ENCODE measurements at regions not wholly inside any gene's neighbourhood (a gene's known extent, or its start where the extent isn't known, plus 50 kb on each side); places are given as distances from the start of the nearest gene placed in this dataset.
"Not testable (repeated sequence)": the region's sequence is repeated elsewhere in the genome, so short reads cannot be mapped to it uniquely, and the experiment has no call there.

- no TSS peak for BruUV-seq (replicated peaks)
- Mint-ChIP-seq H3K4me1 (ENCODE audit: low read depth, unreplicated experiment) (no peaks in the 10 kb centered on the region), H3K27me3 (ENCODE audit: unreplicated experiment) (no peaks in the 10 kb centered on the region), H3K9me3 (ENCODE audit: low read depth, unreplicated experiment) (peaks cover 10% of the 10 kb centered on the region), H3K36me3 (ENCODE audit: insufficient read depth, unreplicated experiment) (no peaks in the 10 kb centered on the region), H3K4me3 (ENCODE audit: low read depth, unreplicated experiment) (no peak overlapping the region), H3K27ac (ENCODE audit: unreplicated experiment) (no peak overlapping the region)
- no peak for DNase-seq
- no peak for TF ChIP-seq CTCF (IDR thresholded peaks at IDR 0.05; ENCODE audit: unreplicated experiment)
- intact Hi-C loops (cut with micrococcal nuclease; ENCODE audit: unreplicated experiment) = no loop called here
- CTCF ChIA-PET = no interaction called here
Observed at GRCh38 chr14:25464772-25465171, 414.8 kb upstream of the STXBP6 start.

GRCh38 chr14:25464078-25464477 is 414.1 kb upstream of the STXBP6 start:
- H3K27ac Mint-ChIP-seq (ENCODE audit: unreplicated experiment) = no peak overlapping the region
- peaks cover 7% of the 10 kb centered on the region for H3K9me3 Mint-ChIP-seq (ENCODE audit: low read depth, unreplicated experiment)
- intact Hi-C loops (cut with micrococcal nuclease; ENCODE audit: unreplicated experiment) = no loop called here
- H3K36me3 Mint-ChIP-seq (ENCODE audit: insufficient read depth, unreplicated experiment) = no peaks in the 10 kb centered on the region
- no peak overlapping the region for H3K4me3 Mint-ChIP-seq (ENCODE audit: low read depth, unreplicated experiment)
- H3K27me3 Mint-ChIP-seq (ENCODE audit: unreplicated experiment) = no peaks in the 10 kb centered on the region
- no peak for TF ChIP-seq CTCF (IDR thresholded peaks at IDR 0.05; ENCODE audit: unreplicated experiment)
- no peaks in the 10 kb centered on the region for H3K4me1 Mint-ChIP-seq (ENCODE audit: low read depth, unreplicated experiment)
- no TSS peak for BruUV-seq (replicated peaks)
- CTCF ChIA-PET = no interaction called here
- DNase-seq = no peak

GRCh38 chr14:25463480-25463879 is 413.5 kb upstream of the STXBP6 start:
- no peak overlapping the region for H3K4me3 Mint-ChIP-seq (ENCODE audit: low read depth, unreplicated experiment)
- H3K9me3 Mint-ChIP-seq (ENCODE audit: low read depth, unreplicated experiment) = peaks cover 7% of the 10 kb centered on the region
- no TSS peak for BruUV-seq (replicated peaks)
- CTCF ChIA-PET = no interaction called here
- H3K27me3 Mint-ChIP-seq (ENCODE audit: unreplicated experiment) = no peaks in the 10 kb centered on the region
- H3K27ac Mint-ChIP-seq (ENCODE audit: unreplicated experiment) = no peak overlapping the region
- no peak for DNase-seq
- intact Hi-C loops (cut with micrococcal nuclease; ENCODE audit: unreplicated experiment) = no loop called here
- no peak for TF ChIP-seq CTCF (IDR thresholded peaks at IDR 0.05; ENCODE audit: unreplicated experiment)
- H3K4me1 Mint-ChIP-seq (ENCODE audit: low read depth, unreplicated experiment) = no peaks in the 10 kb centered on the region
- no peaks in the 10 kb centered on the region for H3K36me3 Mint-ChIP-seq (ENCODE audit: insufficient read depth, unreplicated experiment)

- no peak for DNase-seq
- H3K4me1 Mint-ChIP-seq (ENCODE audit: low read depth, unreplicated experiment) = no peaks in the 10 kb centered on the region
- peaks cover 9% of the 10 kb centered on the region for H3K9me3 Mint-ChIP-seq (ENCODE audit: low read depth, unreplicated experiment)
- no TSS peak for BruUV-seq (replicated peaks)
- CTCF ChIA-PET = no interaction called here
- no peak for TF ChIP-seq CTCF (IDR thresholded peaks at IDR 0.05; ENCODE audit: unreplicated experiment)
- no peak overlapping the region for H3K4me3 Mint-ChIP-seq (ENCODE audit: low read depth, unreplicated experiment)
- H3K27me3 Mint-ChIP-seq (ENCODE audit: unreplicated experiment) = no peaks in the 10 kb centered on the region
- intact Hi-C loops (cut with micrococcal nuclease; ENCODE audit: unreplicated experiment) = no loop called here
- no peaks in the 10 kb centered on the region for H3K36me3 Mint-ChIP-seq (ENCODE audit: insufficient read depth, unreplicated experiment)
- H3K27ac Mint-ChIP-seq (ENCODE audit: unreplicated experiment) = no peak overlapping the region
Observed at GRCh38 chr14:25461780-25462179, 411.8 kb upstream of the STXBP6 start.

- CTCF ChIA-PET = no interaction called here
- intact Hi-C loops (cut with micrococcal nuclease; ENCODE audit: unreplicated experiment) = no loop called here
- Mint-ChIP-seq H3K9me3 (ENCODE audit: low read depth, unreplicated experiment) (peaks cover 6% of the 10 kb centered on the region), H3K27ac (ENCODE audit: unreplicated experiment) (no peak overlapping the region), H3K36me3 (ENCODE audit: insufficient read depth, unreplicated experiment) (no peaks in the 10 kb centered on the region), H3K4me1 (ENCODE audit: low read depth, unreplicated experiment) (no peaks in the 10 kb centered on the region), H3K27me3 (ENCODE audit: unreplicated experiment) (no peaks in the 10 kb centered on the region), H3K4me3 (ENCODE audit: low read depth, unreplicated experiment) (no peak overlapping the region)
- TF ChIP-seq CTCF (IDR thresholded peaks at IDR 0.05; ENCODE audit: unreplicated experiment) = no peak
- no TSS peak for BruUV-seq (replicated peaks)
- DNase-seq = no peak
Observed at GRCh38 chr14:25444381-25444780, 394.4 kb upstream of the STXBP6 start.

- H3K36me3 Mint-ChIP-seq (ENCODE audit: insufficient read depth, unreplicated experiment); CTCF ChIA-PET; H3K4me3 Mint-ChIP-seq (ENCODE audit: low read depth, unreplicated experiment); BruUV-seq (replicated peaks); H3K27me3 Mint-ChIP-seq (ENCODE audit: unreplicated experiment); intact Hi-C loops (cut with micrococcal nuclease; ENCODE audit: unreplicated experiment); DNase-seq; H3K4me1 Mint-ChIP-seq (ENCODE audit: low read depth, unreplicated experiment); H3K27ac Mint-ChIP-seq (ENCODE audit: unreplicated experiment): not testable (repeated sequence)
- peaks cover 12% of the 10 kb centered on the region for H3K9me3 Mint-ChIP-seq (ENCODE audit: low read depth, unreplicated experiment)
Observed at GRCh38 chr14:25440382-25440781, 390.4 kb upstream of the STXBP6 start.

Measured in Calu3 (cell line).